ENCODE measurements at regions not wholly inside any gene's neighbourhood (a gene's known extent, or its start where the extent isn't known, plus 50 kb on each side); places are given as distances from the start of the nearest gene placed in this dataset.
"Not testable (repeated sequence)": the region's sequence is repeated elsewhere in the genome, so short reads cannot be mapped to it uniquely, and the experiment has no call there.

- FAIRE-seq (no peak), DNase-seq (ENCODE audit: insufficient read length, low spot score) (no peak)
Measured at GRCh38 chr3:56958879-56959278, 101.6 kb upstream of the SPATA12 start.

GRCh38 chr3:56957522-56957921, 102.9 kb upstream of the SPATA12 start:
- no peak for DNase-seq (ENCODE audit: insufficient read length, low spot score)
- no peak for FAIRE-seq

GRCh38 chr3:56956906-56957305, 103.6 kb upstream of the SPATA12 start:
- FAIRE-seq (no peak), DNase-seq (ENCODE audit: insufficient read length, low spot score) (no peak)

- no peak for DNase-seq (ENCODE audit: insufficient read length, low spot score)
- no peak for FAIRE-seq
Measured at GRCh38 chr3:56955492-56956111, 104.9 kb upstream of the SPATA12 start.

- FAIRE-seq = no peak
- no peak for DNase-seq (ENCODE audit: insufficient read length, low spot score)
Measured at GRCh38 chr3:56954125-56954524, 106.3 kb upstream of the SPATA12 start.

GRCh38 chr3:56952846-56953245, 107.6 kb upstream of the SPATA12 start:
- FAIRE-seq (no peak), DNase-seq (ENCODE audit: insufficient read length, low spot score) (no peak)

- DNase-seq (ENCODE audit: insufficient read length, low spot score) (no peak), FAIRE-seq (no peak)
Measured at GRCh38 chr3:56952061-56952460, 108.4 kb upstream of the SPATA12 start.

- FAIRE-seq (no peak), DNase-seq (ENCODE audit: insufficient read length, low spot score) (no peak)
Measured at GRCh38 chr3:56951366-56951765, 109.1 kb upstream of the SPATA12 start.

- not testable (repeated sequence) for FAIRE-seq; DNase-seq (ENCODE audit: insufficient read length, low spot score)
Measured at GRCh38 chr3:56945378-56945777, 115.1 kb upstream of the SPATA12 start.

- no peak for FAIRE-seq
- DNase-seq (ENCODE audit: insufficient read length, low spot score) = no peak
Measured at GRCh38 chr3:56942523-56942922, 117.9 kb upstream of the SPATA12 start.

- DNase-seq (ENCODE audit: insufficient read length, low spot score) (no peak), FAIRE-seq (no peak)
Measured at GRCh38 chr3:56940976-56941375, 119.5 kb upstream of the SPATA12 start.

GRCh38 chr3:56940321-56940720, 120.1 kb upstream of the SPATA12 start:
- no peak for FAIRE-seq

GRCh38 chr3:56939834-56940233, 120.6 kb upstream of the SPATA12 start:
- DNase-seq (ENCODE audit: insufficient read length, low spot score) (no peak), FAIRE-seq (no peak)

More at GRCh38 chr3:56940321-56940720, 120.1 kb upstream of the SPATA12 start:
- no peak for DNase-seq (ENCODE audit: insufficient read length, low spot score)

GRCh38 chr3:56938530-56938929, 121.9 kb upstream of the SPATA12 start:
- DNase-seq (ENCODE audit: insufficient read length, low spot score) (no peak), FAIRE-seq (no peak)

- FAIRE-seq (no peak), DNase-seq (ENCODE audit: insufficient read length, low spot score) (no peak)
Measured at GRCh38 chr3:56937580-56937979, 122.9 kb upstream of the SPATA12 start.

GRCh38 chr3:56935811-56936210, 124.7 kb upstream of the SPATA12 start:
- no peak for DNase-seq (ENCODE audit: insufficient read length, low spot score)
- FAIRE-seq = no peak

- DNase-seq (ENCODE audit: insufficient read length, low spot score); FAIRE-seq: not testable (repeated sequence)
Measured at GRCh38 chr3:56934481-56934880, 126.0 kb upstream of the SPATA12 start.

GRCh38 chr3:56933803-56934202, 126.7 kb upstream of the SPATA12 start:
- FAIRE-seq (no peak), DNase-seq (ENCODE audit: insufficient read length, low spot score) (no peak)

- no peak for FAIRE-seq
- no peak for DNase-seq (ENCODE audit: insufficient read length, low spot score)
Measured at GRCh38 chr3:56932866-56933265, 127.6 kb upstream of the SPATA12 start.

GRCh38 chr3:56931836-56932235, 128.6 kb upstream of the SPATA12 start:
- FAIRE-seq (no peak), DNase-seq (ENCODE audit: insufficient read length, low spot score) (no peak)

GRCh38 chr3:56930706-56931105, 129.0 kb upstream of the ARHGEF3 start:
- FAIRE-seq (no peak), DNase-seq (ENCODE audit: insufficient read length, low spot score) (no peak)

- FAIRE-seq (no peak), DNase-seq (ENCODE audit: insufficient read length, low spot score) (no peak)
Measured at GRCh38 chr3:56929809-56930615, 128.3 kb upstream of the ARHGEF3 start.

Measured in HTR-8/SVneo (cell line).